ENCODE measurements at regions not wholly inside any gene's neighbourhood (a gene's known extent, or its start where the extent isn't known, plus 50 kb on each side); places are given as distances from the start of the nearest gene placed in this dataset.

- TF ChIP-seq, protein P1, sequence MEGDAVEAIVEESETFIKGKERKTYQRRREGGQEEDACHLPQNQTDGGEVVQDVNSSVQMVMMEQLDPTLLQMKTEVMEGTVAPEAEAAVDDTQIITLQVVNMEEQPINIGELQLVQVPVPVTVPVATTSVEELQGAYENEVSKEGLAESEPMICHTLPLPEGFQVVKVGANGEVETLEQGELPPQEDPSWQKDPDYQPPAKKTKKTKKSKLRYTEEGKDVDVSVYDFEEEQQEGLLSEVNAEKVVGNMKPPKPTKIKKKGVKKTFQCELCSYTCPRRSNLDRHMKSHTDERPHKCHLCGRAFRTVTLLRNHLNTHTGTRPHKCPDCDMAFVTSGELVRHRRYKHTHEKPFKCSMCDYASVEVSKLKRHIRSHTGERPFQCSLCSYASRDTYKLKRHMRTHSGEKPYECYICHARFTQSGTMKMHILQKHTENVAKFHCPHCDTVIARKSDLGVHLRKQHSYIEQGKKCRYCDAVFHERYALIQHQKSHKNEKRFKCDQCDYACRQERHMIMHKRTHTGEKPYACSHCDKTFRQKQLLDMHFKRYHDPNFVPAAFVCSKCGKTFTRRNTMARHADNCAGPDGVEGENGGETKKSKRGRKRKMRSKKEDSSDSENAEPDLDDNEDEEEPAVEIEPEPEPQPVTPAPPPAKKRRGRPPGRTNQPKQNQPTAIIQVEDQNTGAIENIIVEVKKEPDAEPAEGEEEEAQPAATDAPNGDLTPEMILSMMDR (IDR thresholded peaks at IDR 0.05): no peak
- no peak for TF ChIP-seq POLR2A (IDR thresholded peaks at IDR 0.05)
These were observed 178.1 kb downstream of the POTEB3 start for GRCh38 chr15:21261965-21262850.

Measured in uterus (tissue), 2 donors.